ENCODE measurements at regions not wholly inside any gene's neighbourhood (a gene's known extent, or its start where the extent isn't known, plus 50 kb on each side); places are given as distances from the start of the nearest gene placed in this dataset.
"Not testable (repeated sequence)": the region's sequence is repeated elsewhere in the genome, so short reads cannot be mapped to it uniquely, and the experiment has no call there.

GRCh38 chr12:67035121-67035520 is 234.0 kb upstream of the CAND1 start:
- Mint-ChIP-seq H3K27me3 (peaks cover 6% of the 10 kb centered on the region), H3K27ac (no peak overlapping the region), H3K9me3 (no peaks in the 10 kb centered on the region), H3K4me3 (no peak overlapping the region), H3K4me1 (no peaks in the 10 kb centered on the region), H3K36me3 (no peaks in the 10 kb centered on the region)
- ATAC-seq = no peak

- ATAC-seq = no peak
- no peak overlapping the region for H3K4me3 Mint-ChIP-seq
- H3K36me3 Mint-ChIP-seq = no peaks in the 10 kb centered on the region
- H3K27me3 Mint-ChIP-seq = peaks cover 6% of the 10 kb centered on the region
- H3K27ac Mint-ChIP-seq = no peak overlapping the region
- no peaks in the 10 kb centered on the region for H3K9me3 Mint-ChIP-seq
- no peaks in the 10 kb centered on the region for H3K4me1 Mint-ChIP-seq
Measured at GRCh38 chr12:67038486-67038885, 230.7 kb upstream of the CAND1 start.

DNA sequence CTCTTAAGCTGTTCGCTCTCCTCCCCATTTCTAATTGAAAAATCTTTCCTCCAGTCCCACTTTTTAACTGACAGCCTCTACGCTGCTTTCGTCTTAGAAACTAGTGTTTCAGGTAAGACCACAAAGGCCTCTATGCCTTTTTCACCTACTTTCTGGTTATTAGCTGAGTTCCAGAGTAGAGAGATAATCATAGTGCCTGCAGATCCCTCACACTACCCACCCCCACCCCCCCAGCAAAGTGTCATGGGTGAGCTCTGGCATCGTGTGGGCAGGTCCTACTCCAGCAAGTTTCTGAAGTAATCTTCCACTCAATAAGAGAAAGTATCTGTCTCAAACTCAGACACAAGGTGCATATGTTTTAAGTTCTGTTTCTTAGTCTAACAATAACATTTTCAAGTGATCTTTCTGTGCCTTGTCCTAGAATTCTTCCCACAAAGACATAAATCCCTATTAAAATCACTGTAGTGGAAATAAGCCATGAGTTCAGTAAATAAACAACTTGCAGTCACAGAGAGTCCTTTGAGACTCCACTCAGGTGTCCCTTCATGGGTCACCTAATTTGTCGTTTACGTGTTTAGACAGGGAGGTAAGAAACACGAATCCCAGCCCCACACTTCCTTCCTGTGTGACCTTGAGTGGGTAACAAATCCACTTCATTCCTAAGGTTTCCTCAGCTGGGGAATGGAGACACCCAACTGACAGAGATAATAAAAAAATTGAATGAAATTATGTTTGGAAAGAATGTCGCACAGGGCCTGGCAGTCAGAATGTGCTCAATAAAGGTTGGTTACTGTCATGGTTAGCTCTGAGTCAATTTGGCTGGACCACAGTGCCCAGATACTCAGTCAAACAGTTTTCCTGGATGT is 228.9 kb upstream of the CAND1 start:
- Mint-ChIP-seq H3K4me3 (no peak overlapping the region), H3K27me3 (peaks cover 6% of the 10 kb centered on the region), H3K27ac (no peak overlapping the region), H3K4me1 (no peaks in the 10 kb centered on the region), H3K36me3 (no peaks in the 10 kb centered on the region), H3K9me3 (no peaks in the 10 kb centered on the region)
- ATAC-seq = no peak

DNA sequence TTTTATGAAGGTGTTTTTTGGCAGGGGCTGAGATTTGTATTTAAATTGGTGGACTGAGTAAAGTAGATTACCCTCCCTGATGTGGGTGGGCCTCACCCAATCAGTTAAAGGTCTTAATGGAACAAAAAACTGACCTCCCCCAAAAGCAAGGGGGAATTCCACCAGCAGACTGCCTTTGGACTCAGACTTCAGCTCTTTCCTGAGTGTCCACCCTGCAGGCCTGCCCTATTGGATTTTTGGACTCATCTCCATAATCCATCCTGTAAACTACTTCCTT is 228.4 kb upstream of the CAND1 start:
- Mint-ChIP-seq H3K27me3 (peaks cover 6% of the 10 kb centered on the region), H3K27ac (no peak overlapping the region), H3K4me3 (no peak overlapping the region), H3K9me3 (no peaks in the 10 kb centered on the region), H3K4me1 (no peaks in the 10 kb centered on the region), H3K36me3 (no peaks in the 10 kb centered on the region)
- ATAC-seq = no peak

DNA sequence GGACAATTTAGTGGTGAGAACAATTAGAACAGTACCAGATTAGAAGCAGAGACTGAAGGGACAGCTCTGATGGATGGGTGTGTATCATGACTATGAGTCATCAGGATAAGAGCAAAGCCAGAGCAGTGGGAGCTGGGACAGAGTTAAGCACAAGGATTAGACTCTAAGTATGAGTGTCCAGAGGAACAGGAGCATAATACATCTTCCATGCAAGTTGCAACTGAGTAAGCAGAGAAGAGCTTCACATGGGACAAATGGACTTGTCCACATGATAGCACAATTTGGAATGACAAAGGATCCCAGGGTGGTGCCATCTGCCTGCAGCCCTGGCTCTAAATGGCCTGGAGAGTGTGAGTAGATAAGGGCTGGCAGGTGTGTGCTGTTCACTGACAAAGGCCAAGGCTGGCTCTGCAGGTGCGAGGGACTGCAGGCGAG is 226.4 kb upstream of the CAND1 start:
- Mint-ChIP-seq H3K4me3 (no peak overlapping the region), H3K36me3 (no peaks in the 10 kb centered on the region), H3K27me3 (no peaks in the 10 kb centered on the region), H3K27ac (no peak overlapping the region), H3K4me1 (no peaks in the 10 kb centered on the region), H3K9me3 (no peaks in the 10 kb centered on the region)
- ATAC-seq = no peak

DNA sequence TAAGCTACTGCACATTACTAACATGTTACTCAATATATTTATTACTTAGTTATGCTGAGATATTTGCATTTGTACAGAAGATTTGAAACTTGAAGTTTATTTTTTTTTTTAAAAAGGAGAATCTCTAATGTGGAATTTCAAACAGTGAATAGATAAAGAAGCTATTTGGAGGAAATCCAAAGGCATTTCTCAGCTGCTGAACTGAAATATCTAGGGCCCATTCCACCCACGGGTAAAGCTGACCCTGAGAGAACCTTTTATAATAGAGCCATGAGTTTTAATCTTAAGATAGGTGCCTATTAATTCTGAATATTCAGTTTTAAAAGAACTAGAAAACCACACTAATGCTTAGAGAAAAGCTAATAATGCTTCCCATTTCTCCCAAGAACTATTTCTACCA is 225.4 kb upstream of the CAND1 start:
- Mint-ChIP-seq H3K27ac (no peak overlapping the region), H3K4me3 (no peak overlapping the region), H3K9me3 (no peaks in the 10 kb centered on the region), H3K27me3 (peaks cover 2% of the 10 kb centered on the region), H3K36me3 (no peaks in the 10 kb centered on the region), H3K4me1 (no peaks in the 10 kb centered on the region)
- ATAC-seq = no peak

- ATAC-seq = no peak
- Mint-ChIP-seq H3K4me3 (no peak overlapping the region), H3K4me1 (no peaks in the 10 kb centered on the region), H3K27me3 (peaks cover 10% of the 10 kb centered on the region), H3K36me3 (no peaks in the 10 kb centered on the region), H3K9me3 (no peaks in the 10 kb centered on the region), H3K27ac (no peak overlapping the region)
Measured at GRCh38 chr12:67045650-67046049, 223.5 kb upstream of the CAND1 start.

- Mint-ChIP-seq H3K27ac (no peak overlapping the region), H3K4me3 (no peak overlapping the region), H3K4me1 (no peaks in the 10 kb centered on the region), H3K36me3 (no peaks in the 10 kb centered on the region), H3K27me3 (peaks cover 10% of the 10 kb centered on the region), H3K9me3 (no peaks in the 10 kb centered on the region)
- no peak for ATAC-seq
Measured at GRCh38 chr12:67046062-67046461, 223.1 kb upstream of the CAND1 start.

- H3K4me1 Mint-ChIP-seq = no peaks in the 10 kb centered on the region
- no peak overlapping the region for H3K4me3 Mint-ChIP-seq
- ATAC-seq = no peak
- H3K27ac Mint-ChIP-seq = no peak overlapping the region
- H3K9me3 Mint-ChIP-seq = no peaks in the 10 kb centered on the region
- H3K27me3 Mint-ChIP-seq = peaks cover 10% of the 10 kb centered on the region
- no peaks in the 10 kb centered on the region for H3K36me3 Mint-ChIP-seq
Measured at GRCh38 chr12:67047634-67048033, 221.5 kb upstream of the CAND1 start.

DNA sequence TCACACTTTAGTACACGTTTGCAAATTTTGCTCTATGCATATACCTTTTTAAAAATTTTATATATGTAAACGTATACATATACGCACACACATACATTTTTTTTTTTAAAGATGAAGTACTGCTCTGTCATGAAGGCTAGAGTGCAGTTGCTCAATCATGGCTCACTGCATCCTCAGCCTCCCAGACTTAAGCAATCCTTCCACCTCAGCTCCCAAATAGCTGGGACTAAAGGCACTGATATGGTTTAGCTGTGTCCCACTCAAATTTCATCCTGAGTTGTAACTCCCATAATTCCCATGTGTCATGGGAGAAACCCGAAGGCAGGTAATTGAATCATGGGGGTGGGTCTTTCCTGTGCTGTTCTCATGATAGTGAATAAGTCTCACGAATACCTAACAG is 220.8 kb upstream of the CAND1 start:
- no peak for ATAC-seq
- Mint-ChIP-seq H3K4me1 (no peaks in the 10 kb centered on the region), H3K27ac (no peak overlapping the region), H3K27me3 (peaks cover 10% of the 10 kb centered on the region), H3K9me3 (no peaks in the 10 kb centered on the region), H3K36me3 (no peaks in the 10 kb centered on the region), H3K4me3 (no peak overlapping the region)

GRCh38 chr12:67049199-67049598 is 220.0 kb upstream of the CAND1 start:
- not testable (repeated sequence) for H3K9me3 Mint-ChIP-seq, H3K27ac Mint-ChIP-seq, H3K27me3 Mint-ChIP-seq, H3K4me1 Mint-ChIP-seq, ATAC-seq, H3K4me3 Mint-ChIP-seq, H3K36me3 Mint-ChIP-seq

- Mint-ChIP-seq H3K4me1 (no peaks in the 10 kb centered on the region), H3K4me3 (no peak overlapping the region), H3K27ac (no peak overlapping the region), H3K36me3 (no peaks in the 10 kb centered on the region), H3K27me3 (peaks cover 29% of the 10 kb centered on the region), H3K9me3 (no peaks in the 10 kb centered on the region)
- no peak for ATAC-seq
Measured at GRCh38 chr12:67052981-67053380, 216.2 kb upstream of the CAND1 start.

GRCh38 chr12:67056329-67056728 is 212.8 kb upstream of the CAND1 start:
- Mint-ChIP-seq H3K36me3 (no peaks in the 10 kb centered on the region), H3K27me3 (peaks cover 19% of the 10 kb centered on the region), H3K9me3 (no peaks in the 10 kb centered on the region), H3K4me3 (no peak overlapping the region), H3K27ac (no peak overlapping the region), H3K4me1 (no peaks in the 10 kb centered on the region)
- no peak for ATAC-seq

DNA sequence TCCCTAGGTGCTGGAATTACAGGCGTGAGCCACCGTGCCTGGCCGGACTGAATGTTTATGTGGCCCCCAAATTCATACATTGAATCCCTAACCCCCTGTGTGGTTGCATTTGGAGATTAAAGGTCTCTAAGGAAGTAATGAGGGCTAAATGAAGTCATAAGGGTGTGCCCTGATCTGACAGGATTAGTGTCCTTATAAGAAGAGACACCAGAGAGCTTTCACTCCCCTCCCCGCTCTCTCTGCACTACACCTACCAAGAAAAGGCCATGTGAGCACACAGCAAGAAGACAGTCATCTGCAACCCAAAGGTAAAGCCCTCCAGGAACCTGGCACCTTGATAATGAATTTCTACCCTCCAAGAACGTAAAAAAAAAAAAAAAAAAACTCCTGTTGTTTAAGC is 212.1 kb upstream of the CAND1 start:
- peaks cover 25% of the 10 kb centered on the region for H3K27me3 Mint-ChIP-seq
- no peak overlapping the region for H3K4me3 Mint-ChIP-seq
- H3K36me3 Mint-ChIP-seq = no peaks in the 10 kb centered on the region
- H3K9me3 Mint-ChIP-seq = no peaks in the 10 kb centered on the region
- H3K27ac Mint-ChIP-seq = no peak overlapping the region
- H3K4me1 Mint-ChIP-seq = no peaks in the 10 kb centered on the region
- ATAC-seq = peak; percentile 34

GRCh38 chr12:67062193-67062592 is 207.0 kb upstream of the CAND1 start:
- Mint-ChIP-seq H3K4me1 (no peaks in the 10 kb centered on the region), H3K27me3 (peaks cover 26% of the 10 kb centered on the region), H3K9me3 (no peaks in the 10 kb centered on the region), H3K27ac (no peak overlapping the region), H3K4me3 (no peak overlapping the region), H3K36me3 (no peaks in the 10 kb centered on the region)
- no peak for ATAC-seq

DNA sequence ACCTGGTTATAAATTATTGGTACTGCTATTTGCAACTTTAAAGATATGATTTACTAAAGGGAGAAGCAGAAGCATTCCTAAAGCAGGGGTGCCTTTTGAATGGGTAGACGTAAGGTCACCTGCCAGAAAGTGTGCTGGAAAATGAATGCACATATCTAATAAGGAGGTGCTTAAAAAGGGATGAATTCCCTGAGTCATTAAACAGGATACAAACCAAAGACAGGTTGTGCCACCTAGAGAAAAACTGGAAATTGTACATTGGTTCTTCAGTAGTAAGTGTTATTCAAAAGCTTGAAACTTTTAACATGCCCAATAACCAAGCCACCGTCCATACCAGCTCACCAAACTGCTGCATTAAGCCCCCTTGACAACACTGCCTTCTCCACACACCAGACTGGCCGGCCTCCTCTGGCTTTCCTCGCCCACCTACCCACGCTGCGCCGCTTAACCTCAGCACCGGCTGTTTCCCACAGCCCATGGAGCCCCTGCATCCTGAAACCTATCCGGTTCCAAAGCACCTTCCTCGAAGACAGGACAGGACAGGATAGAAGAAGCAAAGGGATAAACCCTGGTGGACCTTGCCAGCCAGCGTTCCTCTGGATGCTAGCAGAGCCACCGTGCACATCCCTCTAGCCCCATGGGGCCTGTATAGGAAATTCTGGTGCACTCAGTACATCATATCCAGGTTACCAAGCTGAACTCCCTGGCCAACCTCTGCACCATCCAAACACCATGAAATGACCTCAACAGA is 201.5 kb upstream of the CAND1 start:
- H3K9me3 Mint-ChIP-seq = no peaks in the 10 kb centered on the region
- peaks cover 22% of the 10 kb centered on the region for H3K4me1 Mint-ChIP-seq
- H3K27me3 Mint-ChIP-seq = peaks cover 56% of the 10 kb centered on the region
- H3K36me3 Mint-ChIP-seq = no peaks in the 10 kb centered on the region
- no peak for ATAC-seq
- peak overlapping the region; percentile 63 for H3K4me3 Mint-ChIP-seq
- H3K27ac Mint-ChIP-seq = no peak overlapping the region

Measured in stimulated activated memory B cell treated with anti-CD40 and anti-IgM and Interleukin-4, amounts not matched to agents 10 μg/mL and 1 μg/mL and 100 μg/mL, for 72 hours (primary cell).